K562 (cell line): ENCODE measurements at regions not wholly inside any gene's neighbourhood (a gene's known extent, or its start where the extent isn't known, plus 50 kb on each side); places are given as distances from the start of the nearest gene placed in this dataset.

Experiments used
- ATAC-seq: fragments of 200-7000 bp; cut with Tn5 transposase; 3 replicates; pipeline ENCODE4 v1.9.1; 2020; ENCODE audit warnings: moderate library complexity
- BruUV-seq: library from RNA; stranded (reverse); fragments of 400-500 nt; replicated peaks from 2 replicates; lab custom pipeline; 2021; lab: Mats Ljungman, UMichigan
- CTCF ChIA-PET: fragments of 300-600 bp; formaldehyde crosslinking; extraction: SDS; loops from one replicate; lab custom pipeline; 2021; ENCODE audit warnings: low intra/inter-chr PET ratio; lab: Yijun Ruan, JAX
- POLR2A ChIA-PET: fragments of 300-600, 350-650 bp; sonication (Branson Sonifier 250); formaldehyde crosslinking; extraction: SDS; loops from one replicate; lab custom pipeline; 2021; ENCODE audit warnings: antibody characterized with exemption, inconsistent platforms; lab: Yijun Ruan, JAX
- DNase-seq, 4 experiments: peaks; one replicate each; pipeline versions ENCODE4 v3.0.0 to v3.0.0-alpha.2; 2011 to 2018; ENCODE audit warnings: low spot score in 3 of 4, mixed read lengths in 3 of 4; ENCODE audit errors: extremely low read depth in 1 of 4
- FAIRE-seq: peaks from 2 replicates; lab custom pipeline; 2011; peaks lifted over from hg19 to GRCh38; lab: Jason Lieb, UNC
- H2AFZ ChIP-seq: 2 replicates; pipeline ENCODE4 v1.6.0; 2011; ENCODE audit warnings: low read depth, low read length, control low read depth, inconsistent platforms
- H3K27ac ChIP-seq: fragments of 200-600 bp; 3 replicates; pipeline ENCODE4 v1.8.0; 2011; ENCODE audit warnings: low read depth, mild to moderate bottlenecking, control low read depth, inconsistent platforms, low read length, moderate library complexity, mixed read lengths; ENCODE audit errors: extremely low read depth
- H3K27me3 ChIP-seq, 2 experiments: fragments of 300-600 bp in 1 of 2; 2 replicates in 1 of 2; 3 replicates in 1 of 2; pipeline versions ENCODE4 v1.6.0 to v1.8.0; 2011; ENCODE audit warnings: inconsistent platforms in 2 of 2, low read length in 2 of 2, mild to moderate bottlenecking in 1 of 2, mixed read lengths in 1 of 2, moderate library complexity in 1 of 2; ENCODE audit not compliant: control insufficient read depth in 2 of 2, insufficient read depth in 2 of 2
- H3K36me3 ChIP-seq: fragments of 300-600 bp; 3 replicates; pipeline ENCODE4 v1.8.0; 2011; ENCODE audit warnings: mild to moderate bottlenecking, low read length, inconsistent platforms; ENCODE audit not compliant: control insufficient read depth, insufficient read depth
- H3K4me1 ChIP-seq, 2 experiments: fragments of 200-600 bp in 1 of 2; replicated peaks in 1 of 2; 2 replicates in 1 of 2; 3 replicates in 1 of 2; pipeline versions ENCODE4 v1.5.1 to v1.8.0; 2011; ENCODE audit warnings: inconsistent platforms in 2 of 2, low read length in 2 of 2, mild to moderate bottlenecking in 1 of 2, mixed read lengths in 1 of 2, moderate library complexity in 1 of 2; ENCODE audit not compliant: control insufficient read depth in 2 of 2, insufficient read depth in 2 of 2
- H3K4me2 ChIP-seq: 2 replicates; pipeline ENCODE4 v1.6.1; 2011; ENCODE audit warnings: low read length, control low read depth, inconsistent platforms, mixed read lengths; ENCODE audit not compliant: insufficient read depth
- H3K4me3 ChIP-seq: fragments of 200-600 bp; sonication (generic), shearing (Covaris generic); 2 replicates; pipeline ENCODE4 v1.5.1; 2016; ENCODE audit warnings: control low read depth, inconsistent platforms
- H3K79me2 ChIP-seq: fragments of 200-600 bp; 3 replicates; pipeline ENCODE4 v1.8.0; 2011; ENCODE audit warnings: low read length, inconsistent platforms; ENCODE audit not compliant: control insufficient read depth, insufficient read depth
- H3K9ac ChIP-seq, 2 experiments: 2 replicates each; pipeline versions ENCODE4 v1.6.0 to v1.6.1; 2011; ENCODE audit warnings: low read depth in 2 of 2, low read length in 2 of 2, control low read depth in 1 of 2, inconsistent platforms in 1 of 2, mild to moderate bottlenecking in 1 of 2, mixed read lengths in 1 of 2; ENCODE audit not compliant: insufficient read depth in 1 of 2
- H3K9me1 ChIP-seq: one replicate; pipeline ENCODE4 v1.6.0; 2011; ENCODE audit warnings: inconsistent platforms, mild to moderate bottlenecking, low read length, moderate library complexity; ENCODE audit not compliant: control insufficient read depth, insufficient read depth
- H3K9me3 ChIP-seq: replicated peaks from 2 replicates; pipeline ENCODE4 v1.5.1; 2011; ENCODE audit warnings: low read depth, low read length, inconsistent platforms; ENCODE audit not compliant: control insufficient read depth, insufficient read depth
- H4K20me1 ChIP-seq: replicated peaks from 2 replicates; pipeline ENCODE4 v1.6.1; 2011; ENCODE audit warnings: low read length, inconsistent platforms, mixed read lengths; ENCODE audit not compliant: control insufficient read depth, insufficient read depth
- ARHGAP35 ChIP-seq: fragments of 450-650 bp; IDR thresholded peaks from 2 replicates; pipeline ENCODE4 v1.6.1; 2018; ENCODE audit not compliant: partially characterized antibody
- CBX8 ChIP-seq: fragments of 200-600 bp; sonication (generic); IDR thresholded peaks from 2 replicates; pipeline ENCODE4 v1.6.1; 2012; ENCODE audit warnings: borderline replicate concordance, mixed run types, low read depth, mild to moderate bottlenecking, moderate library complexity, mixed read lengths, low read length, control low read depth, inconsistent platforms; ENCODE audit not compliant: poor library complexity, severe bottlenecking; ENCODE audit errors: extremely low read depth
- CCNT2 ChIP-seq: IDR thresholded peaks from 2 replicates; pipeline ENCODE4 v1.6.1; 2011; ENCODE audit warnings: borderline replicate concordance, low read depth, mild to moderate bottlenecking, moderate library complexity, mixed read lengths, low read length; ENCODE audit not compliant: insufficient read length; ENCODE audit errors: extremely low read depth
- CREM ChIP-seq: IDR thresholded peaks from 2 replicates; pipeline ENCODE4 v1.6.1; 2014; ENCODE audit warnings: antibody characterized with exemption, low read depth
- CXXC5 ChIP-seq: fragments of 250-450 bp; sonication (Bioruptor Pico); IDR thresholded peaks from 2 replicates; pipeline ENCODE4 v1.8.0; 2022; ENCODE audit warnings: inconsistent platforms, mild to moderate bottlenecking, moderate library complexity
- JUND ChIP-seq, 2 experiments: IDR thresholded peaks; 2 replicates in 1 of 2; 3 replicates in 1 of 2; pipeline ENCODE4 v1.6.1; 2011; ENCODE audit warnings: borderline replicate concordance in 2 of 2, low read depth in 2 of 2, low read length in 2 of 2, improper control_type of control experiment in 1 of 2, missing biosample characterization in 1 of 2, missing genetic modification characterization in 1 of 2, missing genetic modification reagents in 1 of 2
- MAFK ChIP-seq: IDR thresholded peaks from 2 replicates; pipeline ENCODE4 v1.6.1; 2011; ENCODE audit warnings: low read length, improper control_type of control experiment
- MYNN ChIP-seq, 2 experiments: sonication (generic); formaldehyde crosslinking in 1 of 2; IDR thresholded peaks; 2 replicates each; pipeline versions ENCODE4 v1.5.0 to v1.6.1; 2016 to 2020; ENCODE audit warnings: antibody characterized with exemption in 1 of 2, missing genetic modification reagents in 1 of 2
- RB1 ChIP-seq: fragments of 450-650 bp; IDR thresholded peaks from 2 replicates; pipeline ENCODE4 v1.6.1; 2017; ENCODE audit warnings: low read depth, mild to moderate bottlenecking
- RNF219 ChIP-seq: fragments of 250-450 bp; sonication (Bioruptor Pico); IDR thresholded peaks from 2 replicates; pipeline ENCODE4 v1.5.0; 2022; ENCODE audit warnings: mild to moderate bottlenecking
- SMAD1 ChIP-seq: fragments of 150-350 bp; IDR thresholded peaks from 2 replicates; pipeline ENCODE4 v1.6.1; 2014; ENCODE audit warnings: low read length, low read depth; ENCODE audit not compliant: partially characterized antibody
- TFAM ChIP-seq: fragments of 250-450 bp; sonication (Bioruptor Pico); conservative IDR thresholded peaks from 2 replicates; pipeline ENCODE4 v1.5.0; 2021; ENCODE audit warnings: mild to moderate bottlenecking, moderate library complexity
- WGBS: fragments of 100-300 bp; shearing (Covaris generic); methylation state at CpG from one replicate; pipeline ENCODE4 v1.1.6; 2016; ENCODE audit warnings: low coverage, mixed read lengths; ENCODE audit not compliant: insufficient coverage; ENCODE audit errors: missing lambda C conversion rate; 5-methylcytosine and 5-hydroxymethylcytosine counted together
- in situ Hi-C: fragments of 300-500 bp; cut with MboI; formaldehyde crosslinking; loops from 4 replicates; pipeline ENCODE4 v1.15.0; 2018; ENCODE audit warnings: inconsistent platforms, mixed read lengths
- intact Hi-C: fragments of 100-400 bp; cut with micrococcal nuclease; formaldehyde crosslinking; loops from 2 replicates; pipeline ENCODE4 v1.14.2; 2022
- TF ChIP-seq, protein P1 (sequence below): sonication (generic); formaldehyde crosslinking; IDR thresholded peaks from 2 replicates; pipeline ENCODE4 v1.5.0; 2020; ENCODE audit warnings: missing genetic modification reagents
- TF ChIP-seq, protein P2 (sequence below): fragments of 450-650 bp; IDR thresholded peaks from 2 replicates; pipeline ENCODE4 v1.6.1; 2018; ENCODE audit not compliant: partially characterized antibody

- ChIA-PET CTCF (no interaction called here), POLR2A (no interaction called here)
- FAIRE-seq (peak; percentile 15), ATAC-seq (peak; percentile 69), DNase-seq (peak in 1 of 4 experiments; percentile 16)
- Histone ChIP-seq H3K9ac (no peak overlapping the region), H3K9me3 (no peaks in the 10 kb centered on the region), H3K79me2 (no peaks in the 10 kb centered on the region), H2AFZ (no peak overlapping the region), H3K4me3 (no peak overlapping the region), H4K20me1 (no peaks in the 10 kb centered on the region), H3K36me3 (no peaks in the 10 kb centered on the region), H3K27ac (no peak overlapping the region), H3K27me3 (peaks cover 10 to 50% of the 10 kb centered on the region in 2 experiments; a peak in 4 of 5 replicates), H3K9me1 (no peaks in the 10 kb centered on the region), H3K4me1 (no peaks in the 10 kb centered on the region; a peak in 1 of 5 replicates), H3K4me2 (no peak overlapping the region)
- no TSS peak for BruUV-seq
- in situ Hi-C loops = no loop called here
- intact Hi-C loops = no loop called here
- WGBS = 0% methylated on average over 4 of the region's 4 CpGs
- TF ChIP-seq ARHGAP35 (no peak), RNF219 (CRISPR knock-in tag) (no peak), RB1 (no peak), CBX8 (no peak), JUND (IDR thresholded peaks at IDR 0.05; ENCODE audit: borderline replicate concordance, low read depth, low read length) (no peak), JUND (tag; IDR thresholded peaks at IDR 0.05; ENCODE audit: borderline replicate concordance, low read depth, low read length) (no peak), CCNT2 (no peak), SMAD1 (no peak), TFAM (CRISPR knock-in tag) (no peak), MAFK (no peak), CREM (no peak), MYNN (IDR thresholded peaks at IDR 0.05) (no peak), MYNN (CRISPR knock-in tag; IDR thresholded peaks at IDR 0.05) (no peak), CXXC5 (CRISPR knock-in tag) (no peak)
- TF ChIP-seq, protein P1, sequence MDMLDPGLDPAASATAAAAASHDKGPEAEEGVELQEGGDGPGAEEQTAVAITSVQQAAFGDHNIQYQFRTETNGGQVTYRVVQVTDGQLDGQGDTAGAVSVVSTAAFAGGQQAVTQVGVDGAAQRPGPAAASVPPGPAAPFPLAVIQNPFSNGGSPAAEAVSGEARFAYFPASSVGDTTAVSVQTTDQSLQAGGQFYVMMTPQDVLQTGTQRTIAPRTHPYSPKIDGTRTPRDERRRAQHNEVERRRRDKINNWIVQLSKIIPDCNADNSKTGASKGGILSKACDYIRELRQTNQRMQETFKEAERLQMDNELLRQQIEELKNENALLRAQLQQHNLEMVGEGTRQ (CRISPR knock-in tag) = 0 out of 2 replicates have a peak, but pooled peaks have one; percentile 12
- TF ChIP-seq, protein P2, sequence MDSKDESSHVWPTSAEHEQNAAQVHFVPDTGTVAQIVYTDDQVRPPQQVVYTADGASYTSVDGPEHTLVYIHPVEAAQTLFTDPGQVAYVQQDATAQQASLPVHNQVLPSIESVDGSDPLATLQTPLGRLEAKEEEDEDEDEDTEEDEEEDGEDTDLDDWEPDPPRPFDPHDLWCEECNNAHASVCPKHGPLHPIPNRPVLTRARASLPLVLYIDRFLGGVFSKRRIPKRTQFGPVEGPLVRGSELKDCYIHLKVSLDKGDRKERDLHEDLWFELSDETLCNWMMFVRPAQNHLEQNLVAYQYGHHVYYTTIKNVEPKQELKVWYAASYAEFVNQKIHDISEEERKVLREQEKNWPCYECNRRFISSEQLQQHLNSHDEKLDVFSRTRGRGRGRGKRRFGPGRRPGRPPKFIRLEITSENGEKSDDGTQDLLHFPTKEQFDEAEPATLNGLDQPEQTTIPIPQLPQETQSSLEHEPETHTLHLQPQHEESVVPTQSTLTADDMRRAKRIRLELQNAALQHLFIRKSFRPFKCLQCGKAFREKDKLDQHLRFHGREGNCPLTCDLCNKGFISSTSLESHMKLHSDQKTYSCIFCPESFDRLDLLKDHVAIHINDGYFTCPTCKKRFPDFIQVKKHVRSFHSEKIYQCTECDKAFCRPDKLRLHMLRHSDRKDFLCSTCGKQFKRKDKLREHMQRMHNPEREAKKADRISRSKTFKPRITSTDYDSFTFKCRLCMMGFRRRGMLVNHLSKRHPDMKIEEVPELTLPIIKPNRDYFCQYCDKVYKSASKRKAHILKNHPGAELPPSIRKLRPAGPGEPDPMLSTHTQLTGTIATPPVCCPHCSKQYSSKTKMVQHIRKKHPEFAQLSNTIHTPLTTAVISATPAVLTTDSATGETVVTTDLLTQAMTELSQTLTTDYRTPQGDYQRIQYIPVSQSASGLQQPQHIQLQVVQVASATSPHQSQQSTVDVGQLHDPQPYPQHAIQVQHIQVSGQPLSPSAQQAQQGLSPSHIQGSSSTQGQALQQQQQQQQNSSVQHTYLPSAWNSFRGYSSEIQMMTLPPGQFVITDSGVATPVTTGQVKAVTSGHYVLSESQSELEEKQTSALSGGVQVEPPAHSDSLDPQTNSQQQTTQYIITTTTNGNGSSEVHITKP = no peak
Measured at GRCh38 chr9:108776920-108777639, 78.7 kb downstream of the ACTL7B start.
